ENCODE measurements at regions not wholly inside any gene's neighbourhood (a gene's known extent, or its start where the extent isn't known, plus 50 kb on each side); places are given as distances from the start of the nearest gene placed in this dataset.

GRCh38 chr18:56351911-56352500 lies 286.4 kb downstream of the TXNL1 start:
- no peaks in the 10 kb centered on the region for H3K4me1 ChIP-seq
- ATAC-seq, result no peak
- WGBS (ENCODE audit: missing lambda C conversion rate), result 56% methylated on average over 6 of the region's 6 CpGs
- no peak overlapping the region for H3K27ac ChIP-seq
- no peak for DNase-seq (ENCODE audit: low read depth in 1 of 2, low spot score in 1 of 2)
- H3K9me3 ChIP-seq, result no peaks in the 10 kb centered on the region
- H3K4me3 ChIP-seq, result no peak overlapping the region
- TF ChIP-seq, protein P1, sequence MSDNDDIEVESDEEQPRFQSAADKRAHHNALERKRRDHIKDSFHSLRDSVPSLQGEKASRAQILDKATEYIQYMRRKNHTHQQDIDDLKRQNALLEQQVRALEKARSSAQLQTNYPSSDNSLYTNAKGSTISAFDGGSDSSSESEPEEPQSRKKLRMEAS (IDR thresholded peaks at IDR 0.05), result no peak
- no peak for TF ChIP-seq FOXS1 (CRISPR knock-in tag; IDR thresholded peaks at IDR 0.05)
- TF ChIP-seq NFE2L2 (conservative IDR thresholded peaks at IDR 0.05; ENCODE audit: low read length), result no peak
- TF ChIP-seq GATA3 (IDR thresholded peaks at IDR 0.05; ENCODE audit: borderline replicate concordance), result no peak
- no peak for TF ChIP-seq ZC3H11A (IDR thresholded peaks at IDR 0.05)
- TF ChIP-seq CEBPB (IDR thresholded peaks at IDR 0.05), result no peak
- TF ChIP-seq EHMT2 (IDR thresholded peaks at IDR 0.05; ENCODE audit: low read depth), result no peak
- no peak for TF ChIP-seq HEYL (CRISPR knock-in tag; IDR thresholded peaks at IDR 0.05)
- ChIA-PET CTCF (interaction anchor here (1.6 kb wide), 1 partner anchor 11 kb away, joined by 3 read pairs; no protein-coding TSS in a partner anchor), POLR2A (no interaction called here)
- no peak for FAIRE-seq
- no peak overlapping the region for H3K4me2 ChIP-seq

DNA sequence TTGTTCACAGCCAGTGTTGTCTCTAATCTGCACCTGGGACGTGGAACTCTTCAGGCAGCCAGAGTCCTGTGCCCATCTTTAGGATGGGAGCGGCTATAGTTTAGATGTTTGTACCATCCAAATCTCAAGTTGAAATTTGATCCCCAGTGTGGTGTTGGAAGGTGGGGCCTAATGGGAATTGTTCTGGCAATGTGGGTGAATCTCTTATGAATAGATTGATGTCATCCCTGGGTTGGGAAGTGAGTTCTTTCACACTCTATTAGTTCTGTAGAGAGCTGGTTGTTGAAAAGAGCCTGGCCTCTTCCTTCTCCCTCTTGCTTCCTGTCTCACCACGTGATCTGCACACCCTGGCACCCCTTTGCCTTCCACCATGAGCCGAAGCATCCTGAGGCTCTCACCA lies 300.9 kb downstream of the TXNL1 start:
- ChIA-PET CTCF (no interaction called here), POLR2A (no interaction called here)
- no peak overlapping the region for H3K27ac ChIP-seq
- no peak for FAIRE-seq
- H3K9me3 ChIP-seq, result no peaks in the 10 kb centered on the region
- no peak for ATAC-seq
- TF ChIP-seq SMC3 (IDR thresholded peaks at IDR 0.05), result no peak
- no peaks in the 10 kb centered on the region for H3K4me1 ChIP-seq
- no peak overlapping the region for H3K4me2 ChIP-seq
- no peak for DNase-seq (ENCODE audit: low read depth in 1 of 2, low spot score in 1 of 2)
- no peak overlapping the region for H3K4me3 ChIP-seq
- WGBS (ENCODE audit: missing lambda C conversion rate), result 27% methylated on average over 4 of the region's 4 CpGs

DNA sequence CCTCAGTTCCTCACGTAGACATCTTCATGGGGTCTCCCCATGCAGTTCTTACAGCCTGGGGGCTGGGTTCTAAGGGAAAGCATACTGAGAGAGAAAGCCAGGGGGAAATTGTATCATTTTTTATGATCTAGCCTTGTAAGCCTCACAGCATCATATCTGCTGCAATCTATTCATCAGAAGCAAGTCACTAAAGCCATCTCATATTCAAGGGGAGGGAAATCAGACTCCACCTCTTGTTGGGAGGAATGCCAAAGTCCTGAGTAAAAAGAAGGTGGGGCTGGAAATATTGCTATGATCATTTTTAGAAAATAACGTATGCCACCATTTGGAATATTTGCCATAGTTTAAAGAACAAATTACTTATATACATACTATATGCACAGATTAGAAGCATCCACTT lies 304.6 kb downstream of the TXNL1 start:
- no peak for TF ChIP-seq PBX3 (IDR thresholded peaks at IDR 0.05)
- no peak for TF ChIP-seq EP300 (IDR thresholded peaks at IDR 0.05)
- TF ChIP-seq, protein P2, sequence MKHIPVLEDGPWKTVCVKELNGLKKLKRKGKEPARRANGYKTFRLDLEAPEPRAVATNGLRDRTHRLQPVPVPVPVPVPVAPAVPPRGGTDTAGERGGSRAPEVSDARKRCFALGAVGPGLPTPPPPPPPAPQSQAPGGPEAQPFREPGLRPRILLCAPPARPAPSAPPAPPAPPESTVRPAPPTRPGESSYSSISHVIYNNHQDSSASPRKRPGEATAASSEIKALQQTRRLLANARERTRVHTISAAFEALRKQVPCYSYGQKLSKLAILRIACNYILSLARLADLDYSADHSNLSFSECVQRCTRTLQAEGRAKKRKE (CRISPR knock-in tag; IDR thresholded peaks at IDR 0.05; ENCODE audit: low read depth), result no peak
- Histone ChIP-seq H3K4me3 (no peak overlapping the region), H3K9me3 (no peaks in the 10 kb centered on the region), H3K4me2 (no peak overlapping the region), H3K27ac (no peak overlapping the region), H3K4me1 (no peaks in the 10 kb centered on the region)
- ATAC-seq, result no peak
- no peak for DNase-seq (ENCODE audit: low read depth in 1 of 2, low spot score in 1 of 2)
- POLR2A ChIA-PET, result no interaction called here
- CTCF ChIA-PET, result no interaction called here
- WGBS (ENCODE audit: missing lambda C conversion rate), result 60% methylated on average over 2 of the region's 2 CpGs
- FAIRE-seq, result no peak

DNA sequence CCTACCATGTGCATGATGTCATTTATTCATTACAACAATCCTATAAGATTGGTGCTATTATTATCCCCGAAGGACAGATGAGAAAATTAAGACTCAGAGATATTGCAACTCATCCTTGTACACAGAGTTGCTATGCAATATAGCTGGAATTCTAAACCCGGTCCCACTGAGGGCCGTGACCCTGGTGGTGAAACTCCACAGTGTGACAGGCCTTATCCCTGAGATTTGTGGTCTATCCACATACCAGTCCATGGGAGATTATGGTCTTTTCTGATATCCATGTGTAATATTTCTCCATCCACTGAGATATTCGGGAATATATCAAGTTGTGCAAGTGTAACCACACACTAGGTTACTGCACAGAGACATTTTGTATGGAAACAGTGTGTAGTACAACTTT lies 305.2 kb downstream of the TXNL1 start:
- CTCF ChIA-PET, result no interaction called here
- no peaks in the 10 kb centered on the region for H3K9me3 ChIP-seq
- no peak for DNase-seq (ENCODE audit: low read depth in 1 of 2, low spot score in 1 of 2)
- no peak overlapping the region for H3K4me2 ChIP-seq
- WGBS (ENCODE audit: missing lambda C conversion rate), result 47% methylated on average over 4 of the region's 4 CpGs
- no peak overlapping the region for H3K27ac ChIP-seq
- POLR2A ChIA-PET, result no interaction called here
- ATAC-seq, result no peak
- H3K4me1 ChIP-seq, result no peaks in the 10 kb centered on the region
- FAIRE-seq, result no peak
- H3K4me3 ChIP-seq, result no peak overlapping the region
- TF ChIP-seq ELK1 (IDR thresholded peaks at IDR 0.05; ENCODE audit: low read depth, low read length) (no peak), RCOR1 (IDR thresholded peaks at IDR 0.05; ENCODE audit: low read depth, low read length) (no peak), CBX2 (IDR thresholded peaks at IDR 0.05; ENCODE audit: borderline replicate concordance, low read depth) (no peak)
